ENCODE measurements at regions not wholly inside any gene's neighbourhood (a gene's known extent, or its start where the extent isn't known, plus 50 kb on each side); places are given as distances from the start of the nearest gene placed in this dataset.

DNA sequence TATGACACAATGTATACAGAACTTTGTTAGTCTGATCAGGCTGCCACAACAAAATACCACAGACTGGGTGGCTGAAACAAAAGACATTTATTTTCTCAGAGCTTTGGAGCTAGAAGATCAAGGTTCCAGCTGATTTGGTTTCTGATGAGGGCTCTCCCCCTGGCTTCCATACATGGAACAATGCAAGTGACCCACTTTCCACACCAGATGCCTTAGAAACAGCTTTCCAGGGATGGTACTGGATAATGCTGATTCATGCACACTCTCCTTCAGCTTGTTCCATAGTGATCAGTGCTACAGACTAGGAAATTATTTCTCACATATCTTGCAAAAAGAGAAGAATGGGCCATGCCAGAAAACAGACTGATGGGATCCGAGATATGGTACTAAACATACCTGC lies 1274.9 kb upstream of the SORCS1 start (continued):
- TF ChIP-seq, protein P1, sequence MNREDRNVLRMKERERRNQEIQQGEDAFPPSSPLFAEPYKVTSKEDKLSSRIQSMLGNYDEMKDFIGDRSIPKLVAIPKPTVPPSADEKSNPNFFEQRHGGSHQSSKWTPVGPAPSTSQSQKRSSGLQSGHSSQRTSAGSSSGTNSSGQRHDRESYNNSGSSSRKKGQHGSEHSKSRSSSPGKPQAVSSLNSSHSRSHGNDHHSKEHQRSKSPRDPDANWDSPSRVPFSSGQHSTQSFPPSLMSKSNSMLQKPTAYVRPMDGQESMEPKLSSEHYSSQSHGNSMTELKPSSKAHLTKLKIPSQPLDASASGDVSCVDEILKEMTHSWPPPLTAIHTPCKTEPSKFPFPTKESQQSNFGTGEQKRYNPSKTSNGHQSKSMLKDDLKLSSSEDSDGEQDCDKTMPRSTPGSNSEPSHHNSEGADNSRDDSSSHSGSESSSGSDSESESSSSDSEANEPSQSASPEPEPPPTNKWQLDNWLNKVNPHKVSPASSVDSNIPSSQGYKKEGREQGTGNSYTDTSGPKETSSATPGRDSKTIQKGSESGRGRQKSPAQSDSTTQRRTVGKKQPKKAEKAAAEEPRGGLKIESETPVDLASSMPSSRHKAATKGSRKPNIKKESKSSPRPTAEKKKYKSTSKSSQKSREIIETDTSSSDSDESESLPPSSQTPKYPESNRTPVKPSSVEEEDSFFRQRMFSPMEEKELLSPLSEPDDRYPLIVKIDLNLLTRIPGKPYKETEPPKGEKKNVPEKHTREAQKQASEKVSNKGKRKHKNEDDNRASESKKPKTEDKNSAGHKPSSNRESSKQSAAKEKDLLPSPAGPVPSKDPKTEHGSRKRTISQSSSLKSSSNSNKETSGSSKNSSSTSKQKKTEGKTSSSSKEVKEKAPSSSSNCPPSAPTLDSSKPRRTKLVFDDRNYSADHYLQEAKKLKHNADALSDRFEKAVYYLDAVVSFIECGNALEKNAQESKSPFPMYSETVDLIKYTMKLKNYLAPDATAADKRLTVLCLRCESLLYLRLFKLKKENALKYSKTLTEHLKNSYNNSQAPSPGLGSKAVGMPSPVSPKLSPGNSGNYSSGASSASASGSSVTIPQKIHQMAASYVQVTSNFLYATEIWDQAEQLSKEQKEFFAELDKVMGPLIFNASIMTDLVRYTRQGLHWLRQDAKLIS (CRISPR knock-in tag; IDR thresholded peaks at IDR 0.05; ENCODE audit: borderline replicate concordance), result no peak
- TF ChIP-seq, protein P2, sequence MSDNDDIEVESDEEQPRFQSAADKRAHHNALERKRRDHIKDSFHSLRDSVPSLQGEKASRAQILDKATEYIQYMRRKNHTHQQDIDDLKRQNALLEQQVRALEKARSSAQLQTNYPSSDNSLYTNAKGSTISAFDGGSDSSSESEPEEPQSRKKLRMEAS (CRISPR knock-in tag; IDR thresholded peaks at IDR 0.05), result no peak
- TF ChIP-seq HMGXB4 (CRISPR knock-in tag; IDR thresholded peaks at IDR 0.05) (no peak), SP1 (CRISPR knock-in tag; conservative IDR thresholded peaks at IDR 0.05) (no peak)

GRCh38 chr10:108436096-108436495 lies 1271.6 kb upstream of the SORCS1 start:
- Mint-ChIP-seq H3K4me3 (no peak overlapping the region), H3K27me3 (ENCODE audit: low read depth) (no peaks in the 10 kb centered on the region; the same call in 1 of the 2 replicates), H3K9me3 (no peaks in the 10 kb centered on the region), H3K36me3 (no peaks in the 10 kb centered on the region), H3K4me1 (no peaks in the 10 kb centered on the region), H3K27ac (no peak overlapping the region)
- POLR2A ChIA-PET, result no interaction called here
- CTCF ChIA-PET, result no interaction called here
- no peak for TF ChIP-seq NFYB (CRISPR knock-in tag; conservative IDR thresholded peaks at IDR 0.05; ENCODE audit: low read depth)
- TF ChIP-seq MYBL2 (CRISPR knock-in tag; IDR thresholded peaks at IDR 0.05), result no peak
- TF ChIP-seq ZNF396 (CRISPR knock-in tag; IDR thresholded peaks at IDR 0.05; ENCODE audit: borderline replicate concordance), result no peak
- no peak for TF ChIP-seq ZNF138 (CRISPR knock-in tag; conservative IDR thresholded peaks at IDR 0.05)
- TF ChIP-seq EMX1 (CRISPR knock-in tag; IDR thresholded peaks at IDR 0.05), result no peak
- TF ChIP-seq STAT6 (CRISPR knock-in tag; conservative IDR thresholded peaks at IDR 0.05; ENCODE audit: low read depth), result no peak
- no peak for TF ChIP-seq ELF4 (CRISPR knock-in tag; IDR thresholded peaks at IDR 0.05; ENCODE audit: low read depth)
- no peak for TF ChIP-seq KAT7 (CRISPR knock-in tag; IDR thresholded peaks at IDR 0.05; ENCODE audit: borderline replicate concordance)
- TF ChIP-seq ARID4B (CRISPR knock-in tag; IDR thresholded peaks at IDR 0.05; ENCODE audit: borderline replicate concordance), result no peak
- no peak for TF ChIP-seq ESRRA (CRISPR knock-in tag; IDR thresholded peaks at IDR 0.05; ENCODE audit: borderline replicate concordance)
- no peak for TF ChIP-seq NFE2L1 (CRISPR knock-in tag; IDR thresholded peaks at IDR 0.05)
- DNase-seq (ENCODE audit: low spot score), result no peak
- ATAC-seq, result no peak

All from WTC11 (cell line).